ENCODE measurements at regions not wholly inside any gene's neighbourhood (a gene's known extent, or its start where the extent isn't known, plus 50 kb on each side); places are given as distances from the start of the nearest gene placed in this dataset.
"Not testable (repeated sequence)": the region's sequence is repeated elsewhere in the genome, so short reads cannot be mapped to it uniquely, and the experiment has no call there.

DNA sequence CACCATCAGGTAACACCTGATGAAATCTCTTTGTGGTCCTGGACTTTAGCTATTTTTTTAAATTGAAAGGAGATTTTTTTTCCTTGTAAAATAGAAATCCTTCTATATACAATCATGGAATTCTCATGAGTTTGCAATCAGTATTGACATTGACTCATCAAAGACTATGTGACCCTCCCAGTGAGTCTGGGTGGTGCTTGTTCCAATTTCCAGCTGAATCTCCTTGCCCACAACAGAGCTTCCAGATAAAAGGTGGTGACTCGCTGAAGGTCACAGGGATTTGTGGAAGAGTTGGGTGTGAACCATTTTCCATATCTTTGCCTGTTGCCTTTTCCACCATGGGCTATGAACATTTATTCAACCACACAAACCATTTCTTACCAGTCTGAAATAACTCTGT is 486.6 kb downstream of the AJAP1 start:
- DNase-seq (ENCODE audit: low read depth), result no peak

DNA sequence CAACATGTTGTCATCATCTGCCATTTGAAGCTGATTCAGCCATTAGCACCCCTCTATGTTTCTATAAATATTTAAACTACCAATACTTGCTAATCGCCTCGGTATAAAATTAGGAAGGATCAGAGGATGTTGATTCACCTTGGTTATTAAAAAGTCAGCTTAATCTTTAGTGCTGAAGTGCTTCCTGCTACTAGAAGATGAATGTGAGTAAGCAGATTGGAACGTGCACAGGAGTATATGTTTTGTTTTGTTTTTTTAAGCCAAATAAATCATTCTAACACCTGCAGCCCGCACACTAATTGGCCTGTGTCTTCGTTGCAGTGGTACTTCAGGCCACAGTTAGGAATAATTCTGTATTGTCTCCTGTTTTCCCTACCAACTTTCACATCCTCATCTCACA is 485.7 kb downstream of the AJAP1 start:
- DNase-seq (ENCODE audit: low read depth), result no peak

DNA sequence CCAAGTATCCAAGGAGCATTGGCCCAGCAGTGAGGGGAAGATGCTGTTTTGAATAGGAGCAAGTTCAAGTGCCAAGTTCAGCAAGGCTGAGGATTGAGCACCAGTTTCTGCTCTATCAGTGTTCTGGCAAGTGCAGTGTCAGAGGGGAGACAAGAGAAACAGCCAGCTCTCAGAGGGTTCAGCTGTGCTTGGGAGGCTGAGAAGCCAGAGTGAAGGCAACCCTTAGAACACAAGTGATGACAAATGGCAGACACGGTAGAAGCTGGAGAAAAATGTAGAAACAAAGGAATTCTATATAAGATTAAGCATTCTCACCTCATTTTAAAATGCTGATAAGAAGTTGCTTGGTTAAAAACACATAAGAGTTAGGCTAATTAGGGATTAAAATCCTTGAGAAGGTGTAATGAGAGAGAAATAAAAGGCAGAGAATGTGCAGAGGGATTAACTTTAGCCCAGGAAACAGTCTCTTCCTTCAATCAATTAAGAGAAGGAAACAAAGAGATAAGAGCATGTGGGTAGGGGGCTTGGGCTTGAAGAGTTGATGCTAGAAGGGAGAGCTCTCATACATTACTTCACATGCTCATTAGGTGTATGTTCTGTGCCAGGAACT is 475.4 kb downstream of the AJAP1 start:
- DNase-seq (ENCODE audit: low read depth), result no peak

DNA sequence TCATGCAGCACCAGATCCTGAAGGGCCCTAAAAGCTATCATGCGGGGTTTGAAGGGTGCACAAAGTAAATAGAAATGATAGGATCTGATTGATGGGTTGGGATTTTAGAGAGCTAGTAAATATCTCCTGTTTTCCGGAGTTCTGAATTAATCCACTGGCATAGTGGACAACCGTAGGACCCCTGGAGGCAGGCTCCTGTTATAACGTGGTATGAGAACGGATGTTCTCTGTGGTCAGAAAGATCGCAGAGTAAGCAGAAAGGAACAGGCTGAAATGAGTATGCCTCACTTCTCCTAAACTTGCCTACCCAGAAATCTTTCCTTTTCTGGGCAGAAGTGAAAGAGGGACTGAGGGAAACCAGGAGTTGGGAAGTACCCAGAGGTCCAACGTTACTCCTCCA is 470.8 kb downstream of the AJAP1 start:
- DNase-seq (ENCODE audit: low read depth), result no peak

DNA sequence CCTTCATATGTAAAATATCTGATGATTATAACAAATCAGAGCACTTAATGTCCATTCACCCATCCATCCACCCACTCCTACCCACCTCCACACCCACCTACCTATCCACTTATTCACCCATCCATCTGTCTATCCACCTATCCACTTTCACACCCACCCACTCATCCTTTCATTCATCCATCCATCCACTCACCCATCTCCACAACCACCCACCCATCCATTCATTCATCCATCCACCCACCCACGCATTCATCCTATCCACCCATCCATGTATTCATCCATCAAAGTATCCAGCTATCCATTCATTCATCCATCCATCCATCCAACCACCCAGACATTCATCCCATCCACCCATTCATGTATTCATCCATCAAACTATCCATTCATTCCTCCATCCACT is 466.1 kb downstream of the AJAP1 start:
- DNase-seq (ENCODE audit: low read depth), result no peak

DNA sequence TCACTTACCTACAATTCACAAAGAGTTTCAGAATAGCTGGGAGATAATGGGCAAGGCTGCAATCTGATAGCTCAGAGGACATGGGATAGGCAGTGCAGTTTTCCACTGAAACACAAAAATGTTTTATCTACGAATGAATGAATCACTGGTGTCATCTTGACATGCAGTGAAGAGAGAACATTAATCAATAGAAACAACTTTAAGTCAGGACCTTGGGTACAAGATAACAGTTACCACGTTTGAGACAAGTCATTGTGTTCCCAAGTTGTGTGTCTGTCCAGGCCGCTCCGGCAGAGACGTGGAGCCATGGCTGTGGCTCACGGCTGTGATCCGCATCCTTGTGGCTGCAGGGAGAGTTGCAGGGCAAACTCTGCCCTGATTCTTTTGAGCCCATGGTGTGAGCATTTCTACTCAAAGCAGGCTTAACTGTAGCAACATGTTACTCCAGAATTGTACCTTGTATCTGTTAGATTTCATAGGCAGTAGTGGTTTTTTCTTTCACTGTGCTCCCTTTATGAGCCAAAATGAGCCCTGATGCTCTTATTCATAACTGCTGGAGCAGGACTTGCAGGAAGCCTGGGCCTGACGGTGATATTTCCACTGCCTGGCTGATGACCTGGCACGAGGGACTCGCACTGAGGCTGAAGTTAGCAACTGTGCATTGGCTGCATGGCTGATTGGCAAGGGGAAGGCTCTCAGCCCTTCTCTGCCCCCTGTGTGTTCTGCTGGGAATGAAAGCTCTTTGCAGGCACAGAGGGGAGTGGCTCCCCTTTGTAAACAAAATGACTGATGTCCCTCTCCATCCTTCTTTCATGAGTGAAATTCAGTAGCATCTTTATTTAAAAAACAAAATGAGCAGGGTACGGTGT is 465.2 kb downstream of the AJAP1 start:
- no peak for DNase-seq (ENCODE audit: low read depth)

DNA sequence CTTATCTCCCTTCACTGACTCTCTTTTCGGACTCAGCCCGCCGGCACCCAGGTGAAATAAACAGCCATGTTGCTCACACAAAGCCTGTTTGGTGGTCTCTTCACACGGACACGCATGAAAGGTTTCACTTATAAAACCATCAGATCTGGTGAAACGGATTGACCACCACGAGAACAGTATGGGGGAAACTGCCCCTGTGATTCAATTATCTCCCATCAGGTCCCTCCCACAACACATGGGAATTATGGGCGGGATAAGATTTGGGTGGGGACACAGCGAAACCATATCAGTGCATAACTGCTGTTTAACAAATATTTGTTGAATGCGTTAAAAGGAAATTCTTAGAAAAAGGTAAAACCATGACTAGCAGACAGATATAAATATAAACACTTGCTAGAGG is 464.4 kb downstream of the AJAP1 start:
- not testable (repeated sequence) for DNase-seq (ENCODE audit: low read depth)

DNA sequence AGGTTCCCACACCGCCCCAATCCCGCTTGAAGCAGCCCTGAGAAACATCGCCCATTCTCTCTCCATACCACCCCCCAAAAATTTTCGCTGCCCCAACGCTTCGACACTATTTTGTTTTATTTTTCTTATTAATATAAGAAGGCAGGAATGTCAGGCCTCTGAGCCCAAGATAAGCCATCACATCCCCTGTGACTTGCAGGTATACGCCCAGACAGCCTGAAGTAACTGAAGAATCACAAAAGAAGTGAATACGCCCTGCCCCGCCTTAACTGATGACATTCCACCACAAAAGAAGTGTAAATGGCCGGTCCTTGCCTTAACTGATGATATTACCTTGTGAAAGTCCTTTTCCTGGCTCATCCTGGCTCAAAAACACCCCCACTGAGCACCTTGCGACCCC is 463.9 kb downstream of the AJAP1 start:
- not testable (repeated sequence) for DNase-seq (ENCODE audit: low read depth)

DNA sequence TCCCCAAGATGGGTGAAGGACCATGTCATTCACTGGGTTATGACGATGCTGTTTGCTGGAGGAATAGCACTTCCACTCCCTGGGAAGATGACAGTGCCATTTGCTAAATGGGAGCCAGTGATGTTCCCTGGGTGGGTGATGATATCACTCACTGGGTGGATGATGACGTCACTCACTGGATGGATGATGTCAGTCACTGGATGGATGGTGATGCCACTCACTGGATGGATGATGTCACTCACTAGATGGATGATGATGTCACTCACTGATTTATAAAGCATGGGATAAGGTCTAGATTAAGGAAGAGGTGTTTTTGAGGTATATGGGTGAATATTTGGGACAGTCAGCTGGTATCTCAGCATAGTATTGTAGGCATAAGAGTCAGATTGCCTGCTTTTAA is 457.2 kb downstream of the AJAP1 start:
- no peak for DNase-seq (ENCODE audit: low read depth)

DNA sequence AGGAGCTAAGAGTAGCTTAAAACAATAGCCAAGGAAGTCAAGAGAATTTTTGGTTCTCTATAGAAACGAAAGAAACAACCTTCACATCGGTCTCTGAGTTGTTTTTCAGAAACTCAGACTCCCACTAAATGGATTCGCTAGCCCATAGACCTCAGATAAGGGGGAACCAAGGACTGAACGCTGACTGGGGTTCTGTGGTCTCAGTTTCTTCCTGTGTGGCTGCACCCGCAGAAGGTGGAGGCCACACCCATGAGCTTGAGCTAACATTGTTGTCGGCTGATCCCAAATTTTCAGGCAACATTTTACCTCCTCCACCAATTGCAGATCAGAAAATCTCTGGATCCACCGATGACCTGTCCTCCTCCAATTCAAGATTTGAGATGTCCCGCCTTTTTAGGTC is 456.1 kb downstream of the AJAP1 start:
- no peak for DNase-seq (ENCODE audit: low read depth)

DNA sequence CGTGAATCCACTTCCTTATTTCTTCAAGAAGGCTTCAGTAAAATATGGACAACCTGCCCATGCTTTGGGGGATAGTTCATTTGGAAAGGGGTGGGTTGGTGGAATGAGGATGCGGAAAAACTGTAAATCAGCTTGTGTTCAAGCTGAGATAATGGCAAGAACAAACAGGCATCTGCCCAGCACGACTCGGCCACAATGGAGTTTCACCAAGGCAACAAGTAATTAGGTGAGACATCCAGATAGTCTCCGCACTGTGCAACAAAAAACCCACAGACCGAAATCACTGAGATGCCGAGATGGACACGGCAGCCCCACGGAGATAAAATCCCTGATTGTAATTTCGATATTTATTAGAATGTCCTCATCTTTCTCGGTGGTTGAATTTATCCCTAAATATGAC is 455.2 kb downstream of the AJAP1 start:
- DNase-seq (ENCODE audit: low read depth), result no peak

DNA sequence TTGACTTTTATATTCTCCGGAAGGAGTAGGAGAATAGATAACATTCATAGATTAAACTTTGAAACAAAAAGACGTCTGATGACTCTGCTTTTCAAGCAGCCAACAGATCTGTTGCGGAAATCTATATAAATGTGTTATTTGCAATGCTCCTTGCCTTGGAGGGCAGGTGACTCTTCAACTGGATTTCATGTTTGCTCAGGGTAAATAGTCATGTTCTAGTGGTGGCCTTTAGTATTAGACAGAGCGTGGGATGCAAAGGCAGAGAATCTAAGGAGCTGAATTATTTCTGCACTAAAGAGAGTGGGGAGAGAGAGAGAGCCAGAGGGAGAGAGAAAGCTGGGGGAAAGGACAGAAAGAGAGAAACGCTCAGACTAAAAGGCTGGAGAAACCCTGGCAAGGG is 454.3 kb downstream of the AJAP1 start:
- DNase-seq (ENCODE audit: low read depth), result no peak

DNA sequence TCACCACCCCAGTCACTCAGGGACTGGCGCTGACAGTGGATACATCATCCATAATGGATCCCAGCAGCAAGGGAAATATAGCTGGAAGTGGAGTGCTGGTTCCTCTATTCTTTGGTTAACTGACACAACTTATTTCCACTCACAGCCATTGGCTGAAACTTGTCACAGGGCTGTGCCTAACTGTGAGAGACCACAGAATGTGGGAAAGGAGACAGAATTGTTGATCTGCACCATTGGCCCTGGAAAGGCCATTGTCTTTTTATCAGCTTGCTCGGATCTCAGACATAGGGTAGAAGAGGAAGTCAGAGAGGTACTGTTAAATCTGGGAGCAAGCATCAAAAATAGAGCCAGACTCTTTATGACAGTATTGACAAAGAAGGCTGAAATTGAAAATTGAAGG is 451.3 kb downstream of the AJAP1 start:
- DNase-seq (ENCODE audit: low read depth), result no peak

DNA sequence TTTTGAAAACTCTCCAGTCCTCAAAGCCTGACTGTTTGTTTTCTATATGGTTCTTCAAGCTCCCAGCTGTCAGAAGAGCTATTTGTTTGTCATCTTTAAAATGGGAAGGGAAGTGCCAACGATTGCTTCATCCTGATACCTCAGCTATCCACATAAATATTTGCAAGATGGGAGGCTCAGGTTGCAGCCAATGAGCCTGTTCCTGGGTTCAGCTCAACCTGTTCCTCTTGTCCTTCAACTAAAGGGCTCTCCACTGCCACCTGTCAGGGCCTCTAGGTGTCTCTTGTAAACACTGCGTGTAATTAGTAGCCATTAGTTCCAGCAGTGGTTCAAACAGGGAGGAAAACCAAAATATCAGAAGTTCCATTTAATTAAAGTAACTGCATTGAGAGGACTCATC is 445.1 kb downstream of the AJAP1 start:
- no peak for DNase-seq (ENCODE audit: low read depth)

DNA sequence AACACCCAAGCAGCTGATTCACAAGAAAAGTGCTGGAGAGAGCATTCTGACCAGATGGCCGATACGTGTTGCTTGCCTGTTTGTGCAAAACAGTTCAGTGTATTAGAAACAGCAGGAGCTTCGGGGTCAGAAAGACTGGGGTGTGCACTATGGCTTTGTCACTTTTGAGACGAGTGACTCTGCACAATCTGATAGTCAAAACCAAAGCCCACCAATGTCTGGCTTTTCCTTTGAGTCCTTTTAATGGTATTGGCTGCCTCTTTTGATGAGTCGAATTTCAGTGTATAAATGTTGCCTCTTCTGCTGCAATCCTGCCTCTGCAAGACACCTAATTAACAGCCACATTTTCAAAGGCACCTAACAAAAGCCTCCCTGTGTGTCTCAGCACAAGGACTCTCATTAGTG is 444.6 kb downstream of the AJAP1 start:
- DNase-seq (ENCODE audit: low read depth), result no peak

DNA sequence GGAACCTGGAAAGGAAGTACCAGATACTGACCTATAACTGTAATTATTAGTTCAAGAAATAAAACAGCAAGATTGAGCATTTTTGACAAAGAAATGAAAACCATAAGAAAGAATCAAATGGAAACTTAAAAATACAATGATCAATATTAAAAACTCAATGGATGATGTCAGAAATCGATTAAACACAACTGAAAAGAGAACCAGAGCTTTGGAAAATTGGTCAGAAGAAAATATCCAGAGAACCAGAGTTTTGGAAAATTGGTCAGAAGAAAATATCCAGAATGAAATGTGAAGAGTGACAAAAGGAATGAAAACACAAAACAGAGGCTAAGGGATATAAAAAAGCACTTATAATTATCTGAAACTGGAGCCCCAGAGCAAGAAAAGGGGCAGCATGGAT is 438.6 kb downstream of the AJAP1 start:
- DNase-seq (ENCODE audit: low read depth), result no peak

DNA sequence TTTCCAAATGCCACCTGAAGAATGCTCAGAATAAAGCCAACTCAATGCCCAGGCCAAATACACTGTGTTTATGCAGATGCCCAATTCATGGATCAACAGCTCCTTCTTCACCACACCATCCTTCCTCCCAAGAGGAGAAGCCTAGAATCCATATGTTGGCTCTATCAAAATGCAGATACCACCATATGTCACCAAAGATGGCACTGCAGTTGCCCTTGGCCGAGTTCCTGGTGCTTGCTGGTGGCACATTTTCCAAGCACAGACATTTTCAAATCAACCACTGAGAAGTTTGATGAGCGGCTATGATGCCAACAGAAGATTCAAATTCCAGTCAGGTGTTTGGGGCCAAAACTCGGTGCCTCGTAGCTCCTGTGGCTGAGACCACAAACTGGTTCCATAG is 430.3 kb downstream of the AJAP1 start:
- no peak for DNase-seq (ENCODE audit: low read depth)

DNA sequence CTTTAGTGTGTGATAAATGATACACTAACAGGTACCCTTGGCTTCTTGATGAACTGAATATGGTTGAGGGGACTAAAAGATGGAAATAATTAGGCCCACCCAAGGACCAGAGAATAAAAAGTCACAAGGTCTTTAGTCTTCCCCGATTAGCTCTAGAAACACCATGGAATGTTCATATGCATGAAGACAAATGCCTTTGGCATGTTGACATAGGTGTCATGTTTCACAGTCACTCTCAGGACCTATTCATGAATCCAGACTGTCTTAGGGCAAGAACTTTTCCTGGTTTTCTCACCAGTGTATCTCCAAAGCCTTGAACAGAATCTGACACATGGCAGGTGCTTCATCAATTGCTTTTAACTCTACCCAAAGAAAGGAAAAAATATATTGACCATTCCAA is 412.8 kb downstream of the AJAP1 start:
- no peak for DNase-seq (ENCODE audit: low read depth)

DNA sequence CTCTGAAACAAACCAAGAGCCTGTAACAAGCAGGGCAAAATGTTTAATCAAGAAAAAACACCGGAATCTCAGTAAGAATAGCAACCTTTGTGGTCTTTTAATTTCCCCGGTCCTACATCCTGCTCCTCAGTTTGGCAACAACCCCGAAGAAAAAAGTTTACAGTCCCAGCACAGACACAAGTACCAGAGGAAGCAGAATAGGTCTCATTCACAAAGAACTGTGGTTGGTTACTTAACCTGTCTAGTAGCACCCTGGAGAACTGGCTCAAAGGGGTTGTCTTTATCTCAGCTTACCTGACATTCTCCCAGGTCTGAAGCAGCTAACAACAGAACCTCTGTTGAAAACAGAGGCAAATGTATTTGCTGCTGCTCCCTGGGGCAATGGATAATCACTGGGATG is 399.3 kb downstream of the AJAP1 start:
- no peak for DNase-seq (ENCODE audit: low read depth)

DNA sequence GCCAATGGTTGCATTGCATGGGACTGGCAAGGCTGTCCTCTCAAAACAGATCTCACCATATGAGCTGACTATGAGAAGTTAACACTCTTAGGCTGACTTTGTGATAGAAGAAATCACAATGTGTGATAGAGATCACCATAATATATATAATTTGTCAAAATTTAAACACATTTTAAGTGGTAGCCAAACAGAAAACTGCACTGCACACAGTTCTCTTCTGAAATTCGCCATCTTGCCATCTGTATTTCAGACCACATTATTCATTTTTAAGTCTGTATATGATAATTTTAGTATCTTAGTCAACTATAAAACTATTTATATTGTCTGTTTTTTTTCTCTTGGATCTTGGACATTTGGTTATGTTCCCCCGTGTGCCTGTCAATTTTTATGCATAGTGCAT is 374.7 kb downstream of the AJAP1 start:
- no peak for DNase-seq (ENCODE audit: low read depth)

DNA sequence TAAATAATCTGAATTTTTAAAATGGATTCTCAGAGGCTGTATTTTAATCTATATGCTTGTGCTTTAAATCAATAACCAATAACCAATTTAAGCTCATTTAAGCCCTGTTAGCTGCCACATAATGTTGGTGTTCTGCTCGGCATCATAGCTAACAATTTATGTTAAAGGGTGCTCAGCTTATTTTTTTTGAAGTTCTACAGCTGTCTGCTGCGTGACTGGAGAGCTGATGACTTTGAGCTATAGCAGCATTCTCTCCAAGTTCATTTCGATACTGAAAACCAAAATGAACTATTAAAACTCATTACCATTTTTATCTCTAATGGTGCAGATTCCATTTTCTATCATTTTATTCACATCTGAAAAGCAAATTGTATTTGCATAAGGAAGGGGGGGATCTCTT is 357.8 kb downstream of the AJAP1 start:
- DNase-seq (ENCODE audit: low read depth), result no peak

DNA sequence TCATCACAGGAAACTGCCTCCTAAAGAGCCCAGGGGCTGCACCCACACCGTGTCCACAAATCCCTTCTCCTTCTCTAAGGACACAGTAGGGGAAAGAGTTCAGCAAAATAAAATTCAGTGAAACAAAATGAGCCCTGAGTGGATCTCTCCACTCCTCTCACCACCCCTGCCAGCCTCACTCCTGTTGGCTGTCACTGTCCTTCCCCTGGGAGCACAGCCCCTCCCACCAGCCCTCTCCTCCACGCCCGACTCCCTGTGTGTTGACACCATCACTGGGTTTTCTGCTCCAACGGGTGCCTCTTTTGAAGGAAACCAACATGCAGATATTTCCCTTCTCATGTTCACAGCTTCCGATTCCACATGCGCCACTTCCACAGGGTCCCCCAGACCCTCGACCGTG is 356.2 kb downstream of the AJAP1 start:
- DNase-seq (ENCODE audit: low read depth), result no peak

DNA sequence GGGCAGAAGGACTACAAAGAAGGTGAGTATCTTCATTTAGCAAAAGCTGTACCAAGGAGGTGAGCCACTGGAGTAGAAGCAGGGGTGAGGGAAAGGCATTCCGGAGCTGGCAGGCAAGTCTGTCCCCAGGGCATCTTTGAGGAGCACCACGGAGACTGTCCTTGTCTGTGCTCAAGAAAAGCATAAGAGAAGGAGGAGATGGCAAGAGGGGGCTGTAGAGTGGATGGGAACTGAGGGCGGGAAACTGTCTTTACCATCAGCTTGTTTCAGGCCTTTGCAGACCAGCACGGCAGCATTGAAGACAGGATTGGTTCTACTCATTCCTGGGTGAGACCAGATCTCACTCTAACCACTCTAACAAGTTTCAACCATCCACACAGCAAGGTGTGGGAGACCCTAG is 355.8 kb downstream of the AJAP1 start:
- DNase-seq (ENCODE audit: low read depth), result no peak

All from amniotic epithelial cell (primary cell).